Neuron (in vitro differentiated cells): ENCODE measurements at regions not wholly inside any gene's neighbourhood (a gene's known extent, or its start where the extent isn't known, plus 50 kb on each side); places are given as distances from the start of the nearest gene placed in this dataset.

Experiments
- H2AFZ ChIP-seq: one replicate; pipeline ENCODE4 v1.6.1; 2013; ENCODE audit warnings: low read depth, mild to moderate bottlenecking, inconsistent platforms, low read length, moderate library complexity
- H3K27me3 ChIP-seq: one replicate; pipeline ENCODE4 v1.6.1; 2013; ENCODE audit warnings: low read length; ENCODE audit not compliant: insufficient read depth
- H3K36me3 ChIP-seq: one replicate; pipeline ENCODE4 v1.6.1; 2013; ENCODE audit warnings: low read length; ENCODE audit not compliant: insufficient read depth
- H3K4me1 ChIP-seq: one replicate; pipeline ENCODE4 v1.6.1; 2013; ENCODE audit warnings: low read length; ENCODE audit not compliant: insufficient read depth
- H3K4me3 ChIP-seq: 2 replicates; pipeline ENCODE4 v1.5.1; 2013; ENCODE audit warnings: mild to moderate bottlenecking, low read length, moderate library complexity
- H3K9me3 ChIP-seq: one replicate; pipeline ENCODE4 v1.6.1; 2013; ENCODE audit warnings: low read length

DNA sequence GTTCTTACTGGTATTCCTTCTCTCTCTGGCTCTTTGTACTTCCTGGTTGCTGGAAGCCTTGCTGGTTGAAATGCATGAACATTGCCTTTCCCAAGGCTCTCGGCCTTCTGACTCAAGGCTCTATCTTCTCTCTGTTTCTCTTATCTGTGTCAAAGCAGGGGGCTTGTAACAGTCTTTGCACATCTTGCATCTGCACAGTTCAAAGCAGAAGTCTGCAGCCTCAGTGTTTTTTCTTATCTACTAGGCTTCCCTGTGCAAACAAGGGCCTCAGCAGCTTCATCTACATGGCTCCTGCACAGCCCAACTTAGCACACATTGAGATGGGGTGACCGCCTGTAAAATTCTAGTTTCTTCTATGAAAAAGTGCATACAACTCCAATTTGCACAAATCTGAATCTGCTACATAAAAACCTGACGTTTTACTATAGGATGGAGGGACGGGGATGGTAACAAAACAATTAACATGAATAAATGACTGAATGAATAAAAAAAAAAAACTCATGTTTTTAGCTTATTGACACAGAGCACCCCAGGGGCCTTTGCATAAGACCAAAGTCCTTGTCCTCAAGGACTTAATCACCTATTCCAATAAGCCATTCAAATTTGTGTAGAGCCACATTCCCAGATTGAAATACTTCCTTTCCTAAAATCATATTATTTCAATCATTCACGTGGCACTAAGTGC is 458.3 kb downstream of the LMO4 start:
- H2AFZ ChIP-seq = no peak overlapping the region
- no peak overlapping the region for H3K4me3 ChIP-seq
- H3K27me3 ChIP-seq = peaks cover 3% of the 10 kb centered on the region
- H3K36me3 ChIP-seq = no peaks in the 10 kb centered on the region
- H3K9me3 ChIP-seq = no peaks in the 10 kb centered on the region
- H3K4me1 ChIP-seq = no peaks in the 10 kb centered on the region

DNA sequence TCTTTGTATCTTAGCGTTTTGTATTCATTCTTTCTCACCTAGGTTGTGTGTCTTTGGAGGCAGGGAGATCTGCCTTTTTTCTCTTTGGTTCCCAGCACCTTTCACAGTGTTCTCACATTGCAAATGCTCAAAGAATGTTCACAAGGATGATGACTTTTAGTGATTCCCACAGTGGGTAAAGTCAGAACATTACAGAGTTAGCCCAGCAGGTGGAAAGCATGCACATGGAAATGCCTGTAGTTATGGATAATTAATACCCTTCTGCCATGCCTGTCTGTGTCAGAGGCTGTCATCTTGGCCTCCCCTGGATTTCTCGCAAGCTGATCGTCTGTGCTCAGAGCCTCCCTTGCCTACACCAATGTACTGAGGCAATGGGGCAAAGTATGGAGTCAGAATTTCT is 458.9 kb downstream of the LMO4 start:
- no peak overlapping the region for H3K4me3 ChIP-seq
- H3K27me3 ChIP-seq = peaks cover 3% of the 10 kb centered on the region
- no peaks in the 10 kb centered on the region for H3K36me3 ChIP-seq
- no peaks in the 10 kb centered on the region for H3K4me1 ChIP-seq
- H2AFZ ChIP-seq = no peak overlapping the region
- H3K9me3 ChIP-seq = no peaks in the 10 kb centered on the region

- Histone ChIP-seq H3K36me3 (no peaks in the 10 kb centered on the region), H3K27me3 (peaks cover 3% of the 10 kb centered on the region), H3K4me3 (no peak overlapping the region), H3K9me3 (no peaks in the 10 kb centered on the region), H2AFZ (no peak overlapping the region), H3K4me1 (no peaks in the 10 kb centered on the region)
These were observed 462.1 kb downstream of the LMO4 start for GRCh38 chr1:87790756-87791155.

DNA sequence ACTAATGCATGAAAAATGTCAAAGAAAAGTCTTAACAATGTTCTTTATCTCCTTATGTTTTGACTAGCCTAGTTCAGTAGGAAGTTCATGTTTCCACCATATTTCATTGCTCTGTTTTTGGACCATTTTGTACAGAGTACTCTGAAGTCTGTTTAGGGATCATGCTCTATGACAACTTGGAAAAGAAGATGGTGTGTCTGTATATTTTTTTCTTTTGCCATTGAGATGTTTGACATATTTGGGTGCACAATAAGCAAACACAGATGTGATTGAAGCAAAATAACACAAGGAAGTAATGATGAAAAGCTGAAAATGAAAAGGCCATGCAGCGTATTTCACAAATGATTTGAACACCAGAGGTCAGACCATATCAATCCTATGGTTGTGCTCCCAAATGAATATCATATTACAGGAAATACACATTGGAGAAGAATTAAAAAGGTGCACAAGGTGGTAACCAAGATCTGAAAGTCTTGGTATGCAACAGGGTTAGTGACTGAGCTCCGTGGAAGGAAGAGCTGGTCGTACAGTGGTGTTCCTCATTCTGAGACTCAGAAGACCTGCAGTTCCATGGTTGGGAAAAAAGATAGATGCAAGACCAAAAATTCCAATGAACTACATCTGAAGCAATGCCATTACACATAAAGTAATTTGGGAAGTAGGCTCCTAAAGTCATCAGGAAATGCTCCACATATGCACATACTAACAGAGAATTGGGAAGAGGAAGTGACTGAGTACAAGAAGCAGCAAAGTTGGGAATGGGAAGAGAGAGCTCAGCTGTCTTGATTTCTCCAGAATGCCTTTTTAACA is 463.5 kb downstream of the LMO4 start:
- no peaks in the 10 kb centered on the region for H3K9me3 ChIP-seq
- H2AFZ ChIP-seq = no peak overlapping the region
- no peaks in the 10 kb centered on the region for H3K36me3 ChIP-seq
- no peaks in the 10 kb centered on the region for H3K27me3 ChIP-seq
- no peak overlapping the region for H3K4me3 ChIP-seq
- no peaks in the 10 kb centered on the region for H3K4me1 ChIP-seq

DNA sequence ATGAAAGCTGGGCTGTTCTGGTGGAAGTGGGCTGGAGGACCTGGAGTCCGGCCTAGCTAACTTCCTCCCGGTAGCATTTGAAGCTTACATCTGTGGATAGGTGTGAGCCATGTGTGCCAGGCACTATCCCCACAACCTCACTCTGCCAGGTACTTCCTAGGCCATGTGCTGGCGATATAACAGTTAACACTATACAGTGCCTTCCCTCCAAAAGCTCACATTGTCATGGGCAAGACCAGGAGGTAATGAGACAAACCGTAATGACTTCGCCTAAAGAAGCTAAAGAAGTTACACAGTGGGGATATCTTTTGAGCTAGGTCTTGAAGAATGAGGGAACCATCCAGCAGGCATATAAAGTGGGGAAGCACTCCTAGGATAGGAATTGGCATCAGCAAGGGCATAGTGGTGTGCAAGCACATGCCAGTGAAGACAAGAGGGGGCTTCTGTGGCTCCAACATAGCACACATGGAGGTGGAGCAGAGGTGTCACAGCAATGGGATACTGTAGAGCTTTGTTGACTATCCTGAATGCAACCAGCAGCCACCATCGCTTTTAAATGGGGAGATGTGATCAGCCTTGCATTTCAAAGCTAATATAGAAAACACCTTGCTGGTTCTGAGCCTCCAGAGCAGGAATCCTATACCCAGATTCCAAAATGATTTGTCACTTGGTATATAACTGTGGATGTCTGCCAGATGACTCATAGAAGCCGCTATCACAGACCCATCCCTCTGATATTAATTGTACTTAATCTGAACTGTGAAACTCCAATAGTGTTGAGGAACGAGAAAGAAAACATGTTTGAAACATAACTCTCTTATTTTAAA is 466.3 kb downstream of the LMO4 start:
- no peaks in the 10 kb centered on the region for H3K27me3 ChIP-seq
- H2AFZ ChIP-seq = no peak overlapping the region
- H3K4me1 ChIP-seq = no peaks in the 10 kb centered on the region
- no peaks in the 10 kb centered on the region for H3K36me3 ChIP-seq
- H3K9me3 ChIP-seq = no peaks in the 10 kb centered on the region
- no peak overlapping the region for H3K4me3 ChIP-seq

GRCh38 chr1:87795615-87796337 is 467.1 kb downstream of the LMO4 start:
- no peak overlapping the region for H3K4me3 ChIP-seq
- H3K9me3 ChIP-seq = no peaks in the 10 kb centered on the region
- H3K27me3 ChIP-seq = no peaks in the 10 kb centered on the region
- no peaks in the 10 kb centered on the region for H3K4me1 ChIP-seq
- H2AFZ ChIP-seq = no peak overlapping the region
- no peaks in the 10 kb centered on the region for H3K36me3 ChIP-seq

- H3K4me1 ChIP-seq = no peaks in the 10 kb centered on the region
- H2AFZ ChIP-seq = no peak overlapping the region
- H3K4me3 ChIP-seq = no peak overlapping the region
- H3K9me3 ChIP-seq = no peaks in the 10 kb centered on the region
- H3K27me3 ChIP-seq = no peaks in the 10 kb centered on the region
- H3K36me3 ChIP-seq = no peaks in the 10 kb centered on the region
These were observed 467.8 kb downstream of the LMO4 start for GRCh38 chr1:87796471-87796901.

- H3K27me3 ChIP-seq = no peaks in the 10 kb centered on the region
- H3K36me3 ChIP-seq = no peaks in the 10 kb centered on the region
- H2AFZ ChIP-seq = no peak overlapping the region
- no peaks in the 10 kb centered on the region for H3K4me1 ChIP-seq
- H3K4me3 ChIP-seq = no peak overlapping the region
- H3K9me3 ChIP-seq = no peaks in the 10 kb centered on the region
These were observed 470.8 kb downstream of the LMO4 start for GRCh38 chr1:87799451-87799850.

DNA sequence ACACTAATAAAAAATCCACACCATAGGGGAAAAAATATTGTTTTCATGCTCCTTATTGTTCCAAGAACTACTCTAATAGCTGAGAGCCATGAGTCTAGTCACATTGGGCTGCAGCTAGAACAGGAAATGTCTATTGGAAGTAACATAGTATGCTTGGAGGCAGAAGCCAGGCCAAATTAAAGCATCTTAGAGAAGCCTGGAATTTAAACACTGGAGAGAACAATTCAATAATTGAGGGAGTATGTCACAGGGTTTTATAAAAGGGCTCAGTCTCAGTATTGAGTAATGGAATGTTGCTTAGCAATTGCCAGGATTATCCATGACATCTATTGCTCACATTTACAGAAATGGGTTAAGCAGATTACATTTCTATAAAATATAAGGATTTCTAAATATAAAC is 471.3 kb downstream of the LMO4 start:
- Histone ChIP-seq H2AFZ (no peak overlapping the region), H3K4me1 (no peaks in the 10 kb centered on the region), H3K27me3 (no peaks in the 10 kb centered on the region), H3K9me3 (no peaks in the 10 kb centered on the region), H3K36me3 (no peaks in the 10 kb centered on the region), H3K4me3 (no peak overlapping the region)

GRCh38 chr1:87803375-87803774 is 474.7 kb downstream of the LMO4 start:
- Histone ChIP-seq H3K4me1 (no peaks in the 10 kb centered on the region), H3K27me3 (no peaks in the 10 kb centered on the region), H2AFZ (no peak overlapping the region)

GRCh38 chr1:87804128-87804527 is 475.4 kb downstream of the LMO4 start:
- H3K27me3 ChIP-seq = no peaks in the 10 kb centered on the region
- H3K36me3 ChIP-seq = no peaks in the 10 kb centered on the region
- H2AFZ ChIP-seq = no peak overlapping the region
- H3K4me1 ChIP-seq = no peaks in the 10 kb centered on the region
- H3K4me3 ChIP-seq = no peak overlapping the region
- H3K9me3 ChIP-seq = no peaks in the 10 kb centered on the region

More at GRCh38 chr1:87803375-87803774, 474.7 kb downstream of the LMO4 start:
- H3K36me3 ChIP-seq = no peaks in the 10 kb centered on the region
- no peak overlapping the region for H3K4me3 ChIP-seq
- no peaks in the 10 kb centered on the region for H3K9me3 ChIP-seq

DNA sequence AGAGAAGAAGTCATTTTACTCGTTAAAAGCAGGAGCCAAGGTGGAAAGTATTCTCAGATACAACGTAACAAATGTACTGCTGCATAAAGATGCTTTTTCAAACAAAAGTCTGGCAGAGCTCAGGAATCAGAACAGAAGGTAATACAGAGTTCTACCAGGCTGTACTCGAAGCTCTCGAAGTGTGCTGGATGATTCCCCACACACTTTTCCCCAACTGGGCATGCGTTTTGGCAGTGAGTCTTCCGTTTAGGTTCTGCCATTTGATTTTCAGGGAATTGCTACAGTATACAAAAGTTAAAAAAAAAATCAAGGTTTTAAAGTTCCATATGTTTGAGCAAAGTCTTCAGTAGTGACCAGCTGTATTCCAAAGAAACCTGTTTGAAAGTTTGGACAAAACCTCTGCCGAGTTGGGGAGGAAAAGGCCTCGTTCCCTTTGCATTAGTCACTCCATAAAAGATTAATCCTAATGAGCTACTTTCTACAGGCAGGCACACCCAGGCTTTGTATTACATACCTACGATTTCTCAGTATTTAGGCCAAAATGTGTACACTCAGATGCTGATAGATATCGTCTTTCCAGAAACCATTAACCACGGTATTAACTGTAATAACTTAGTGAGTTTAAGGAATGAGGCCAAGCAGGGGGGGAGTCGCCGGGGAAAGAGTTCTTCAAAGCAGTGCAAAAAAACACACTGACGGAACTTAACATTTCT is 477.1 kb downstream of the LMO4 start:
- no peaks in the 10 kb centered on the region for H3K27me3 ChIP-seq
- H3K4me3 ChIP-seq = no peak overlapping the region
- no peak overlapping the region for H2AFZ ChIP-seq
- H3K4me1 ChIP-seq = no peaks in the 10 kb centered on the region
- H3K36me3 ChIP-seq = no peaks in the 10 kb centered on the region
- no peaks in the 10 kb centered on the region for H3K9me3 ChIP-seq
